Left lung (tissue), 4 donors: ENCODE measurements at regions not wholly inside any gene's neighbourhood (a gene's known extent, or its start where the extent isn't known, plus 50 kb on each side); places are given as distances from the start of the nearest gene placed in this dataset.

Experiments used
- ATAC-seq: fragments of 200-7000 bp; cut with Tn5 transposase; one replicate; pipeline ENCODE4 v1.9.1; 2020; ENCODE audit warnings: moderate library complexity
- DNase-seq, 4 donors: peaks; one replicate each; pipeline ENCODE4 v3.0.0-alpha.2; 2013 to 2020
- H3K27ac ChIP-seq, 2 donors: fragments of 200-600 bp; sonication (generic) in 1 of 2; one replicate each; pipeline versions ENCODE4 v1.5.0 to v1.8.0; 2020 to 2021
- H3K27me3 ChIP-seq, 2 donors: fragments of 200-600 bp; sonication (generic) in 1 of 2; one replicate each; pipeline versions ENCODE4 v1.5.0 to v1.8.0; 2020 to 2021
- H3K36me3 ChIP-seq, 2 donors: fragments of 200-600 bp; sonication (generic) in 1 of 2; one replicate each; pipeline versions ENCODE4 v1.5.0 to v1.8.0; 2020 to 2021
- H3K4me1 ChIP-seq, 2 donors: fragments of 200-600 bp; one replicate each; pipeline ENCODE4 v1.8.0; 2021
- H3K4me3 ChIP-seq, 2 donors: fragments of 200-600 bp; sonication (generic) in 1 of 2; one replicate each; pipeline versions ENCODE4 v1.5.0 to v1.8.0; 2020 to 2021; ENCODE audit warnings: mild to moderate bottlenecking in 1 of 2
- H3K9me3 ChIP-seq, 2 donors: fragments of 200-600 bp; sonication (generic) in 1 of 2; one replicate each; pipeline versions ENCODE4 v1.5.0 to v1.8.0; 2020 to 2021
- intact Hi-C, 2 donors: fragments of 100-400 bp; cut with DNase I; formaldehyde crosslinking; loops; one replicate each; pipeline versions ENCODE4 v1.11.2 to v1.14.2; 2022
- TF ChIP-seq, protein P1 (sequence below), 2 donors: fragments of 200-600 bp; sonication (generic) in 1 of 2; IDR thresholded peaks; one replicate each; pipeline versions ENCODE4 v1.5.0 to v1.8.0; 2021; ENCODE audit warnings: antibody characterized with exemption in 2 of 2
- donor health status: DM: no; HTN: yes; CAD: no.
- donor health status: DM: no; HTN: no; CAD: no.

- peak; percentile 59 for ATAC-seq
Measured at GRCh38 chr2:121080013-121080772, 204.8 kb downstream of the TFCP2L1 start.

DNA sequence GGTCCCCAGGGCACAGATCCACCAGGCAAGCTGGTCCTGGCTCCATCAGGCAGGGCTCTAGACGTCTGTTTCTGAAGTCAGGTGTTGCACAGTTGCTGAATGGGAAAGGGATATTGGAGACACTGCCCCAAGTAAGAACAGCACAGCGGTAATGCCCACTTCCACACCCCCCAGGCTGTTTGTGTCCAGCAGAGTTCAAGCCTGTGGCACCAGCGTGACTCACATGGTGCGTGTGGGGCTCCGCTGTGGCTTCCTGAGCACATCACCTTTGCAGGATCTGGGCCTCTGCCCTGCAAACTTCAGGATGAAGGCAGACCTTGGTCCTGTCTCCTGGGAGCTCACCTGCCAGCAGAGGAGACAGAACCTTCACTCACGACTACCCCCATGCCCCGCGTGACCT is 203.3 kb downstream of the TFCP2L1 start:
- Histone ChIP-seq H3K4me3 (no peak overlapping the region), H3K27me3 (peaks cover 4 to 67% of the 10 kb centered on the region in 2 donors), H3K27ac (no peak overlapping the region), H3K4me1 (no peaks in the 10 kb centered on the region), H3K36me3 (no peaks in the 10 kb centered on the region), H3K9me3 (no peaks in the 10 kb centered on the region)
- TF ChIP-seq, protein P1, sequence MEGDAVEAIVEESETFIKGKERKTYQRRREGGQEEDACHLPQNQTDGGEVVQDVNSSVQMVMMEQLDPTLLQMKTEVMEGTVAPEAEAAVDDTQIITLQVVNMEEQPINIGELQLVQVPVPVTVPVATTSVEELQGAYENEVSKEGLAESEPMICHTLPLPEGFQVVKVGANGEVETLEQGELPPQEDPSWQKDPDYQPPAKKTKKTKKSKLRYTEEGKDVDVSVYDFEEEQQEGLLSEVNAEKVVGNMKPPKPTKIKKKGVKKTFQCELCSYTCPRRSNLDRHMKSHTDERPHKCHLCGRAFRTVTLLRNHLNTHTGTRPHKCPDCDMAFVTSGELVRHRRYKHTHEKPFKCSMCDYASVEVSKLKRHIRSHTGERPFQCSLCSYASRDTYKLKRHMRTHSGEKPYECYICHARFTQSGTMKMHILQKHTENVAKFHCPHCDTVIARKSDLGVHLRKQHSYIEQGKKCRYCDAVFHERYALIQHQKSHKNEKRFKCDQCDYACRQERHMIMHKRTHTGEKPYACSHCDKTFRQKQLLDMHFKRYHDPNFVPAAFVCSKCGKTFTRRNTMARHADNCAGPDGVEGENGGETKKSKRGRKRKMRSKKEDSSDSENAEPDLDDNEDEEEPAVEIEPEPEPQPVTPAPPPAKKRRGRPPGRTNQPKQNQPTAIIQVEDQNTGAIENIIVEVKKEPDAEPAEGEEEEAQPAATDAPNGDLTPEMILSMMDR (IDR thresholded peaks at IDR 0.05) = no peak
- no peak for ATAC-seq
- intact Hi-C loops = loop anchor here in 1 of 2 donors (10.0 kb wide), 1 partner anchor 273 kb away; no protein-coding TSS in a partner anchor
- no peak for DNase-seq

More at GRCh38 chr2:121080013-121080772, 204.8 kb downstream of the TFCP2L1 start:
- H3K4me1 ChIP-seq = no peaks in the 10 kb centered on the region
- no peak overlapping the region for H3K4me3 ChIP-seq
- H3K27me3 ChIP-seq = peaks cover 12 to 72% of the 10 kb centered on the region in 2 donors
- TF ChIP-seq, protein P1 (IDR thresholded peaks at IDR 0.05) = peak; percentile 87 to 89
- intact Hi-C loops = loop anchor here in 1 of 2 donors (10.0 kb wide), 1 partner anchor 275 kb away; no protein-coding TSS in a partner anchor
- H3K27ac ChIP-seq = no peak overlapping the region
- peak in 2 of 4 donors; percentile 66 to 79 for DNase-seq
- no peaks in the 10 kb centered on the region for H3K9me3 ChIP-seq
- H3K36me3 ChIP-seq = no peaks in the 10 kb centered on the region

DNA sequence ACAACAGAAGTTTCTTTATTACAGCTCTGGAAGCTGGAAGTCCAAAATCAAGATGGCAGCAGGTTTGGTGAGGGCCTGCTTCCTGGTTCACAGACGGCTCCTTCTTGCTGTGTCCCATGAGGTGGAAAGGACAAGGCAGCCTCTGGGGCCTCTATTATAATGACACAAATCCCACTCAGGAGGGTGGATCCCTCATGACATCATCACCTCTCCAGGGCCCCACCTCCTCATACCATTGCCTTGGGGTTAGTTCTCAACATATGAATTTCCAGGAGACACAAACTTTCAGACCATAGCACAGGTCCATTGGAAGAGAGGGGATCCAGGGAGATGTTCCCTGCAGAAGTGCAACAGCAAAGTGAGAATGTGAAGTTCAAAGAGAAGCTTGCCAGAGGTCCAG is 202.8 kb downstream of the TFCP2L1 start:
- TF ChIP-seq, protein P1 (IDR thresholded peaks at IDR 0.05) = no peak
- intact Hi-C loops = loop anchor here in 1 of 2 donors (10.0 kb wide), 1 partner anchor 273 kb away; no protein-coding TSS in a partner anchor
- H3K4me1 ChIP-seq = no peaks in the 10 kb centered on the region
- DNase-seq (no peak), ATAC-seq (no peak)
- no peak overlapping the region for H3K27ac ChIP-seq
- no peaks in the 10 kb centered on the region for H3K36me3 ChIP-seq
- no peak overlapping the region for H3K4me3 ChIP-seq
- H3K27me3 ChIP-seq = peaks cover 4 to 62% of the 10 kb centered on the region in 2 donors
- no peaks in the 10 kb centered on the region for H3K9me3 ChIP-seq

DNA sequence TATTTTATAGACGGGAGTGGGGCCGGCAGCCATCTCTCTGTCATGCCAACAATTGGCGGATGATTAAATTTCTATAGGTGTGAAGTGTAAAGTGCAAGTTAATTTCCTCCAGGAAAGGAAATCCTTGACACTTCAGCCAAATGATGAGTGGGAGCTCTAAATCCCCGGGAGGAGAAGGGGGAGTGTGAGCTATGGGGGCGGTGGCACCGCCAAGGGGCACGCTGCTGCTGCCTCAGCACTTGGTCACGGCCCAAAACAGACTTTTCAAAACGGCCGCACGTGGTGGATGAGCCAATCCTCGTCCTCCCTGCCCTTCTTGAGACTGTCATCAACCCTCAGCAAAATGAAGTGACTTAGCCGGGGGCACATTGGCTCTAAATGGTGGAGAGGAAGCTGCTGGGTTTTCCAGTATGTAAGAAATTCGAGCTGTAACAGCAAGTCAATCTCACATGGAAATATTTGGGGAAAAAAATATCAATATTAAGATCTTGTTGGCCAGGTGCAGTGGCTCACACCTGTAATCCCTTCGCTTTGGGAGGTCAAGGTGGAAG is 200.8 kb downstream of the TFCP2L1 start:
- TF ChIP-seq, protein P1 (IDR thresholded peaks at IDR 0.05) = no peak
- intact Hi-C loops = loop anchor here in 1 of 2 donors (10.0 kb wide), 1 partner anchor 271 kb away; no protein-coding TSS in a partner anchor
- ATAC-seq = no peak

GRCh38 chr2:121085801-121086200 is 199.2 kb downstream of the TFCP2L1 start:
- no peak for ATAC-seq
- DNase-seq = peak in 1 of 4 donors; percentile 45
- Histone ChIP-seq H3K9me3 (no peaks in the 10 kb centered on the region), H3K4me1 (no peaks in the 10 kb centered on the region), H3K36me3 (no peaks in the 10 kb centered on the region), H3K27me3 (peaks cover 4 to 65% of the 10 kb centered on the region in 2 donors), H3K4me3 (no peak overlapping the region), H3K27ac (no peak overlapping the region)
- TF ChIP-seq, protein P1 (IDR thresholded peaks at IDR 0.05) = no peak
- intact Hi-C loops = loop anchor here in 1 of 2 donors (10.0 kb wide), 1 partner anchor 269 kb away; no protein-coding TSS in a partner anchor

More for the DNA sequence above, 200.8 kb downstream of the TFCP2L1 start:
- Histone ChIP-seq H3K36me3 (no peaks in the 10 kb centered on the region), H3K27me3 (peaks cover 4 to 67% of the 10 kb centered on the region in 2 donors), H3K4me1 (no peaks in the 10 kb centered on the region), H3K27ac (no peak overlapping the region), H3K4me3 (no peak overlapping the region), H3K9me3 (no peaks in the 10 kb centered on the region)
- DNase-seq = no peak
